IMR-90 (cell line): ENCODE measurements at regions not wholly inside any gene's neighbourhood (a gene's known extent, or its start where the extent isn't known, plus 50 kb on each side); places are given as distances from the start of the nearest gene placed in this dataset.

Source experiments
- ATAC-seq: fragments of 200-7000 bp; cut with Tn5 transposase; 2 replicates; pipeline ENCODE4 v1.9.1; 2020; ENCODE audit warnings: low read depth, mild to moderate bottlenecking, moderate library complexity
- BruUV-seq: library from RNA; stranded (reverse); fragments of 400-500 nt; replicated peaks from 2 replicates; lab custom pipeline; 2021; lab: Mats Ljungman, UMichigan
- CTCF ChIA-PET: fragments of 300-600 bp; formaldehyde crosslinking; extraction: SDS; loops from one replicate; lab custom pipeline; 2021; ENCODE audit warnings: antibody characterized with exemption; lab: Yijun Ruan, JAX
- POLR2A ChIA-PET: fragments of 300-600 bp; sonication (Branson Sonifier 250); formaldehyde crosslinking; loops from one replicate; lab custom pipeline; 2022; ENCODE audit warnings: antibody characterized with exemption; ENCODE audit not compliant: unreplicated experiment; lab: Charles Lee
- DNase-seq: peaks from one replicate; pipeline ENCODE4 v3.0.0; 2013
- H2AFZ ChIP-seq: replicated peaks from 2 replicates; pipeline ENCODE3; 2013; ENCODE audit warnings: low read length, mild to moderate bottlenecking; ENCODE audit not compliant: poor library complexity
- H2AK5ac ChIP-seq: 2 replicates; pipeline ENCODE4 v1.6.1; 2013; ENCODE audit warnings: low read depth, low read length, inconsistent platforms
- H2AK9ac ChIP-seq: replicated peaks from 2 replicates; pipeline ENCODE3; 2013; ENCODE audit warnings: mild to moderate bottlenecking, low read depth, low read length, moderate library complexity; ENCODE audit not compliant: poor library complexity
- H2BK120ac ChIP-seq: 2 replicates; pipeline ENCODE4 v1.6.1; 2013; ENCODE audit warnings: low read depth, low read length, inconsistent platforms
- H2BK15ac ChIP-seq: 3 replicates; pipeline ENCODE4 v1.6.1; 2013; ENCODE audit warnings: low read depth, low read length, inconsistent platforms
- H2BK20ac ChIP-seq: 2 replicates; pipeline ENCODE4 v1.6.1; 2013; ENCODE audit warnings: low read depth, mild to moderate bottlenecking, inconsistent platforms, low read length, moderate library complexity
- H2BK5ac ChIP-seq: 2 replicates; pipeline ENCODE4 v1.6.1; 2013; ENCODE audit warnings: mild to moderate bottlenecking, low read depth, low read length, inconsistent platforms; ENCODE audit not compliant: poor library complexity, severe bottlenecking
- H3K14ac ChIP-seq: replicated peaks from 2 replicates; pipeline ENCODE4 v1.6.1; 2013; ENCODE audit warnings: low read depth, low read length, inconsistent platforms
- H3K18ac ChIP-seq: 2 replicates; pipeline ENCODE4 v1.6.1; 2013; ENCODE audit warnings: low read depth, low read length, control low read depth
- H3K23ac ChIP-seq: 2 replicates; pipeline ENCODE4 v1.6.1; 2013; ENCODE audit warnings: low read depth, low read length, inconsistent platforms
- H3K27ac ChIP-seq: 2 replicates; pipeline ENCODE4 v1.5.1; 2013; ENCODE audit warnings: mild to moderate bottlenecking, control low read depth, low read length; ENCODE audit not compliant: insufficient read depth
- H3K27me3 ChIP-seq: 2 replicates; pipeline ENCODE4 v1.6.1; 2013; ENCODE audit warnings: low read length; ENCODE audit not compliant: control insufficient read depth, insufficient read depth
- H3K36me3 ChIP-seq: 2 replicates; pipeline ENCODE4 v1.6.1; 2013; ENCODE audit warnings: low read length, mixed read lengths; ENCODE audit not compliant: control insufficient read depth, insufficient read depth
- H3K4ac ChIP-seq: 2 replicates; pipeline ENCODE4 v1.6.1; 2013; ENCODE audit warnings: low read depth, low read length, inconsistent platforms
- H3K4me1 ChIP-seq: 2 replicates; pipeline ENCODE4 v1.6.1; 2013; ENCODE audit warnings: low read length, mixed read lengths; ENCODE audit not compliant: control insufficient read depth, insufficient read depth
- H3K4me2 ChIP-seq: 2 replicates; pipeline ENCODE4 v1.6.1; 2013; ENCODE audit warnings: low read depth, mild to moderate bottlenecking, control low read depth, low read length, moderate library complexity
- H3K4me3 ChIP-seq: 2 replicates; pipeline ENCODE4 v1.5.1; 2013; ENCODE audit warnings: low read depth, mild to moderate bottlenecking, control low read depth, low read length, moderate library complexity; ENCODE audit not compliant: insufficient read depth
- H3K56ac ChIP-seq: 2 replicates; pipeline ENCODE4 v1.6.1; 2013; ENCODE audit warnings: low read length, inconsistent platforms; ENCODE audit not compliant: insufficient read depth; ENCODE audit errors: extremely low read depth
- H3K79me1 ChIP-seq, 2 experiments: 2 replicates each; pipeline ENCODE4 v1.6.1; 2013; ENCODE audit warnings: low read length in 2 of 2, inconsistent platforms in 1 of 2, low read depth in 1 of 2
- H3K9ac ChIP-seq: 2 replicates; pipeline ENCODE4 v1.6.1; 2013; ENCODE audit warnings: low read depth, low read length, control low read depth
- H3K9me1 ChIP-seq: 2 replicates; pipeline ENCODE4 v1.6.1; 2013; ENCODE audit warnings: low read length, inconsistent platforms; ENCODE audit not compliant: insufficient read depth
- H3K9me3 ChIP-seq: 2 replicates; pipeline ENCODE4 v1.6.1; 2013; ENCODE audit warnings: low read length; ENCODE audit not compliant: control insufficient read depth, insufficient read depth
- H4K20me1 ChIP-seq: 2 replicates; pipeline ENCODE4 v1.6.1; 2013; ENCODE audit warnings: low read length, inconsistent platforms; ENCODE audit not compliant: insufficient read depth
- H4K5ac ChIP-seq: 2 replicates; pipeline ENCODE4 v1.6.1; 2013; ENCODE audit warnings: mild to moderate bottlenecking, low read depth, low read length, control low read depth
- H4K8ac ChIP-seq, 2 experiments: 2 replicates each; pipeline ENCODE4 v1.6.1; 2013; ENCODE audit warnings: low read depth in 2 of 2, low read length in 2 of 2, control low read depth in 1 of 2, inconsistent platforms in 1 of 2
- H4K91ac ChIP-seq: 2 replicates; pipeline ENCODE4 v1.6.1; 2013; ENCODE audit warnings: low read depth, low read length, inconsistent platforms; ENCODE audit not compliant: insufficient read depth
- CEBPB ChIP-seq: IDR thresholded peaks from 2 replicates; pipeline ENCODE4 v1.6.1; 2012; ENCODE audit warnings: low read depth, low read length, improper control_type of control experiment
- MAFK ChIP-seq: IDR thresholded peaks from 2 replicates; pipeline ENCODE4 v1.6.1; 2012; ENCODE audit warnings: low read depth, low read length, improper control_type of control experiment
- WGBS, 2 experiments: methylation state at CpG; one replicate each; pipeline versions ENCODE4 v1.1.5 to v1.1.7; 2013; ENCODE audit warnings: missing lambda C conversion rate in 2 of 2; ENCODE audit not compliant: insufficient read length in 1 of 2; ENCODE audit errors: extremely low coverage in 2 of 2; 5-methylcytosine and 5-hydroxymethylcytosine counted together
- dilution Hi-C: fragments of 300-500 bp; cut with HindIII; formaldehyde crosslinking; loops from one replicate; pipeline ENCODE4 v1.14.3; 2018; ENCODE audit warnings: low sequenced_read_pairs; ENCODE audit not compliant: unreplicated experiment
- in situ Hi-C: fragments of 300-500 bp; cut with MboI; formaldehyde crosslinking; loops from 3 replicates; pipeline ENCODE4 v1.14.3; 2019; ENCODE audit warnings: low sequenced_read_pairs, inconsistent platforms, mixed read lengths
- intact Hi-C: fragments of 100-400 bp; cut with micrococcal nuclease; formaldehyde crosslinking; loops from 2 replicates; pipeline ENCODE4 v1.10.0; 2022

GRCh38 chr2:190802626-190803209, 77.9 kb upstream of the GLS start:
- Histone ChIP-seq H3K23ac (no peak overlapping the region), H2BK15ac (no peak overlapping the region), H4K5ac (no peak overlapping the region), H3K4ac (no peak overlapping the region), H4K20me1 (no peaks in the 10 kb centered on the region), H4K8ac (no peak overlapping the region), H3K79me1 (no peaks in the 10 kb centered on the region), H2BK20ac (no peak overlapping the region), H2AK9ac (no peak overlapping the region), H3K14ac (no peak overlapping the region), H3K9me1 (no peaks in the 10 kb centered on the region), H2AK5ac (no peak overlapping the region), H3K27ac (no peak overlapping the region), H3K27me3 (no peaks in the 10 kb centered on the region), H3K4me1 (no peaks in the 10 kb centered on the region), H3K18ac (no peak overlapping the region), H3K4me3 (no peak overlapping the region), H3K36me3 (no peaks in the 10 kb centered on the region), H3K56ac (no peak overlapping the region), H2AFZ (no peak overlapping the region), H3K9me3 (no peaks in the 10 kb centered on the region), H2BK120ac (no peak overlapping the region), H3K4me2 (no peak overlapping the region), H4K91ac (no peak overlapping the region), H3K9ac (no peak overlapping the region), H2BK5ac (no peak overlapping the region)
- dilution Hi-C loops: no loop called here
- ChIA-PET CTCF (no interaction called here), POLR2A (interaction anchor here (0.6 kb wide), 1 partner anchor 51 kb away, joined by 5 read pairs; no protein-coding TSS in a partner anchor)
- TF ChIP-seq CEBPB (peak; percentile 22; the same call in 1 of the 2 replicates), MAFK (no peak)
- WGBS, 2 experiments: no CpG with 5 or more reads among the region's 1 CpG
- in situ Hi-C loops: loop anchor here (10.0 kb wide), 1 partner anchor 718 kb away; no protein-coding TSS in a partner anchor
- ATAC-seq (no peak), DNase-seq (no peak)
- intact Hi-C loops: loop anchor here (10.0 kb wide), 1 partner anchor 448 kb away; no protein-coding TSS in a partner anchor
- no TSS peak for BruUV-seq
